Left hindlimb (tissue), 1 donor: ENCODE measurements at regions not wholly inside any gene's neighbourhood (a gene's known extent, or its start where the extent isn't known, plus 50 kb on each side); places are given as distances from the start of the nearest gene placed in this dataset.
"Not testable (repeated sequence)": the region's sequence is repeated elsewhere in the genome, so short reads cannot be mapped to it uniquely, and the experiment has no call there.

Source experiments
- DNase-seq: peaks from one replicate; pipeline ENCODE4 v3.0.0-alpha.2; 2018

- DNase-seq = no peak
Observed at GRCh38 chrX:26851981-26852380, 611.2 kb downstream of the PPP4R3C start.

- DNase-seq = no peak
Observed at GRCh38 chrX:26848511-26848910, 614.6 kb downstream of the PPP4R3C start.

GRCh38 chrX:26845056-26845455, 618.1 kb downstream of the PPP4R3C start:
- DNase-seq = no peak

GRCh38 chrX:26822448-26822847, 606.5 kb downstream of the MAGEB5 start:
- DNase-seq = no peak

- no peak for DNase-seq
Observed at GRCh38 chrX:26789751-26790150, 573.8 kb downstream of the MAGEB5 start.

- DNase-seq = no peak
Observed at GRCh38 chrX:26788402-26788998, 572.5 kb downstream of the MAGEB5 start.

GRCh38 chrX:26783512-26784225, 567.7 kb downstream of the MAGEB5 start:
- DNase-seq = no peak

- no peak for DNase-seq
Observed at GRCh38 chrX:26778320-26778888, 562.4 kb downstream of the MAGEB5 start.

GRCh38 chrX:26762253-26762652, 546.3 kb downstream of the MAGEB5 start:
- no peak for DNase-seq

- DNase-seq = not testable (repeated sequence)
Observed at GRCh38 chrX:26755760-26756159, 539.8 kb downstream of the MAGEB5 start.

- no peak for DNase-seq
Observed at GRCh38 chrX:26747877-26748276, 531.9 kb downstream of the MAGEB5 start.

GRCh38 chrX:26722666-26723428, 506.9 kb downstream of the MAGEB5 start:
- no peak for DNase-seq

- no peak for DNase-seq
Observed at GRCh38 chrX:26672571-26672970, 456.6 kb downstream of the MAGEB5 start.

- DNase-seq = no peak
Observed at GRCh38 chrX:26670521-26670920, 454.6 kb downstream of the MAGEB5 start.

GRCh38 chrX:26664919-26665318, 448.9 kb downstream of the MAGEB5 start:
- DNase-seq = no peak

GRCh38 chrX:26653050-26653449, 437.1 kb downstream of the MAGEB5 start:
- no peak for DNase-seq

- DNase-seq = no peak
Observed at GRCh38 chrX:26651755-26652154, 435.8 kb downstream of the MAGEB5 start.

- no peak for DNase-seq
Observed at GRCh38 chrX:26649534-26649933, 433.6 kb downstream of the MAGEB5 start.

GRCh38 chrX:26631385-26631784, 415.4 kb downstream of the MAGEB5 start:
- no peak for DNase-seq

- DNase-seq = no peak
Observed at GRCh38 chrX:26613956-26614355, 398.0 kb downstream of the MAGEB5 start.

- DNase-seq = no peak
Observed at GRCh38 chrX:26606971-26607370, 391.0 kb downstream of the MAGEB5 start.

- DNase-seq = no peak
Observed at GRCh38 chrX:26597981-26598380, 382.0 kb downstream of the MAGEB5 start.

GRCh38 chrX:26590849-26591248, 374.9 kb downstream of the MAGEB5 start:
- no peak for DNase-seq

GRCh38 chrX:26586570-26586969, 370.6 kb downstream of the MAGEB5 start:
- no peak for DNase-seq
